ENCODE measurements at regions not wholly inside any gene's neighbourhood (a gene's known extent, or its start where the extent isn't known, plus 50 kb on each side); places are given as distances from the start of the nearest gene placed in this dataset.
"Not testable (repeated sequence)": the region's sequence is repeated elsewhere in the genome, so short reads cannot be mapped to it uniquely, and the experiment has no call there.

GRCh38 chr2:185502351-185502750 lies 236.3 kb upstream of the FSIP2 start:
- no peak for DNase-seq
- Histone ChIP-seq H3K27ac (ENCODE audit: low read length) (no peak overlapping the region), H3K9me3 (ENCODE audit: control insufficient read depth, low read length) (no peaks in the 10 kb centered on the region), H3K4me3 (ENCODE audit: low read length) (no peak overlapping the region), H3K27me3 (ENCODE audit: control insufficient read depth, insufficient read depth) (no peaks in the 10 kb centered on the region), H3K4me1 (ENCODE audit: control insufficient read depth, insufficient read depth, low read length) (no peaks in the 10 kb centered on the region)
- ATAC-seq, result no peak
- whole genome bisulfite sequencing, result 21% methylated on average over 1 of the region's 1 CpG
- intact Hi-C loops (cut with DNase I), result no loop called here

- intact Hi-C loops (cut with DNase I), result no loop called here
- ATAC-seq, result no peak
- Histone ChIP-seq H3K4me3 (ENCODE audit: low read length) (no peak overlapping the region), H3K27me3 (ENCODE audit: control insufficient read depth, insufficient read depth) (no peaks in the 10 kb centered on the region), H3K4me1 (ENCODE audit: control insufficient read depth, insufficient read depth, low read length) (no peaks in the 10 kb centered on the region), H3K27ac (ENCODE audit: low read length) (no peak overlapping the region), H3K9me3 (ENCODE audit: control insufficient read depth, low read length) (no peaks in the 10 kb centered on the region)
- DNase-seq, result no peak
- 61% methylated on average over 4 of the region's 4 CpGs for whole genome bisulfite sequencing
Measured at GRCh38 chr2:185507719-185508118, 230.9 kb upstream of the FSIP2 start.

GRCh38 chr2:185510060-185510459 lies 228.5 kb upstream of the FSIP2 start:
- Histone ChIP-seq H3K9me3 (ENCODE audit: control insufficient read depth, low read length) (no peaks in the 10 kb centered on the region), H3K27ac (ENCODE audit: low read length) (no peak overlapping the region), H3K4me1 (ENCODE audit: control insufficient read depth, insufficient read depth, low read length) (no peaks in the 10 kb centered on the region), H3K27me3 (ENCODE audit: control insufficient read depth, insufficient read depth) (no peaks in the 10 kb centered on the region), H3K4me3 (ENCODE audit: low read length) (no peak overlapping the region)
- DNase-seq (no peak), ATAC-seq (no peak)
- intact Hi-C loops (cut with DNase I), result no loop called here
- 88% methylated on average over 3 of the region's 3 CpGs for WGBS

- ATAC-seq (no peak), DNase-seq (no peak)
- Histone ChIP-seq H3K27me3 (ENCODE audit: control insufficient read depth, insufficient read depth) (no peaks in the 10 kb centered on the region), H3K4me1 (ENCODE audit: control insufficient read depth, insufficient read depth, low read length) (no peaks in the 10 kb centered on the region), H3K27ac (ENCODE audit: low read length) (no peak overlapping the region), H3K4me3 (ENCODE audit: low read length) (no peak overlapping the region), H3K9me3 (ENCODE audit: control insufficient read depth, low read length) (no peaks in the 10 kb centered on the region)
- WGBS, result 98% methylated on average over 2 of the region's 2 CpGs
- intact Hi-C loops (cut with DNase I), result no loop called here
Measured at GRCh38 chr2:185511925-185512324, 226.7 kb upstream of the FSIP2 start.

GRCh38 chr2:185522472-185522871 lies 216.1 kb upstream of the FSIP2 start:
- DNase-seq (no peak), ATAC-seq (no peak)
- H3K4me1 ChIP-seq (ENCODE audit: control insufficient read depth, insufficient read depth, low read length), result no peaks in the 10 kb centered on the region
- H3K27ac ChIP-seq (ENCODE audit: low read length), result no peak overlapping the region
- intact Hi-C loops (cut with DNase I), result no loop called here
- no peaks in the 10 kb centered on the region for H3K27me3 ChIP-seq (ENCODE audit: control insufficient read depth, insufficient read depth)
- H3K9me3 ChIP-seq (ENCODE audit: control insufficient read depth, low read length), result no peaks in the 10 kb centered on the region
- no peak overlapping the region for H3K4me3 ChIP-seq (ENCODE audit: low read length)
- WGBS, result 75% methylated on average over 6 of the region's 6 CpGs

GRCh38 chr2:185524242-185524641 lies 214.4 kb upstream of the FSIP2 start:
- DNase-seq; H3K27me3 ChIP-seq (ENCODE audit: control insufficient read depth, insufficient read depth); H3K27ac ChIP-seq (ENCODE audit: low read length); ATAC-seq; intact Hi-C loops (cut with DNase I); H3K4me3 ChIP-seq (ENCODE audit: low read length); H3K9me3 ChIP-seq (ENCODE audit: control insufficient read depth, low read length); H3K4me1 ChIP-seq (ENCODE audit: control insufficient read depth, insufficient read depth, low read length): not testable (repeated sequence)
- 66% methylated on average over 2 of the region's 2 CpGs for WGBS

GRCh38 chr2:185526161-185526560 lies 212.4 kb upstream of the FSIP2 start:
- no peak for DNase-seq
- ATAC-seq, result no peak
- no peaks in the 10 kb centered on the region for H3K4me1 ChIP-seq (ENCODE audit: control insufficient read depth, insufficient read depth, low read length)
- H3K27ac ChIP-seq (ENCODE audit: low read length), result no peak overlapping the region
- 88% methylated on average over 1 of the region's 1 CpG for WGBS
- intact Hi-C loops (cut with DNase I), result no loop called here
- no peaks in the 10 kb centered on the region for H3K9me3 ChIP-seq (ENCODE audit: control insufficient read depth, low read length)
- no peaks in the 10 kb centered on the region for H3K27me3 ChIP-seq (ENCODE audit: control insufficient read depth, insufficient read depth)
- H3K4me3 ChIP-seq (ENCODE audit: low read length), result no peak overlapping the region

GRCh38 chr2:185531721-185532120 lies 206.9 kb upstream of the FSIP2 start:
- no peak overlapping the region for H3K4me3 ChIP-seq (ENCODE audit: low read length)
- H3K9me3 ChIP-seq (ENCODE audit: control insufficient read depth, low read length), result no peaks in the 10 kb centered on the region
- no peak for ATAC-seq
- no peaks in the 10 kb centered on the region for H3K27me3 ChIP-seq (ENCODE audit: control insufficient read depth, insufficient read depth)
- 65% methylated on average over 2 of the region's 2 CpGs for WGBS
- no peak overlapping the region for H3K27ac ChIP-seq (ENCODE audit: low read length)
- H3K4me1 ChIP-seq (ENCODE audit: control insufficient read depth, insufficient read depth, low read length), result no peaks in the 10 kb centered on the region
- intact Hi-C loops (cut with DNase I), result no loop called here
- DNase-seq, result no peak

- no peak overlapping the region for H3K27ac ChIP-seq (ENCODE audit: low read length)
- intact Hi-C loops (cut with DNase I), result no loop called here
- H3K4me1 ChIP-seq (ENCODE audit: control insufficient read depth, insufficient read depth, low read length), result no peaks in the 10 kb centered on the region
- no peaks in the 10 kb centered on the region for H3K9me3 ChIP-seq (ENCODE audit: control insufficient read depth, low read length)
- no peaks in the 10 kb centered on the region for H3K27me3 ChIP-seq (ENCODE audit: control insufficient read depth, insufficient read depth)
- no peak overlapping the region for H3K4me3 ChIP-seq (ENCODE audit: low read length)
- no peak for ATAC-seq
- 76% methylated on average over 2 of the region's 2 CpGs for WGBS
- no peak for DNase-seq
Measured at GRCh38 chr2:185537689-185538088, 200.9 kb upstream of the FSIP2 start.

GRCh38 chr2:185567196-185567595 lies 171.4 kb upstream of the FSIP2 start:
- intact Hi-C loops (cut with DNase I), result no loop called here
- no peak for ATAC-seq
- Histone ChIP-seq H3K4me1 (ENCODE audit: control insufficient read depth, insufficient read depth, low read length) (no peaks in the 10 kb centered on the region), H3K27me3 (ENCODE audit: control insufficient read depth, insufficient read depth) (no peaks in the 10 kb centered on the region), H3K9me3 (ENCODE audit: control insufficient read depth, low read length) (no peaks in the 10 kb centered on the region), H3K4me3 (ENCODE audit: low read length) (no peak overlapping the region), H3K27ac (ENCODE audit: low read length) (no peak overlapping the region)
- WGBS, result 80% methylated on average over 2 of the region's 2 CpGs
- DNase-seq, result no peak

- intact Hi-C loops (cut with DNase I), result no loop called here
- no peak for DNase-seq
- no peaks in the 10 kb centered on the region for H3K4me1 ChIP-seq (ENCODE audit: control insufficient read depth, insufficient read depth, low read length)
- H3K27me3 ChIP-seq (ENCODE audit: control insufficient read depth, insufficient read depth), result no peaks in the 10 kb centered on the region
- no peak for ATAC-seq
- WGBS, result 85% methylated on average over 8 of the region's 8 CpGs
- H3K27ac ChIP-seq (ENCODE audit: low read length), result no peak overlapping the region
- no peak overlapping the region for H3K4me3 ChIP-seq (ENCODE audit: low read length)
- no peaks in the 10 kb centered on the region for H3K9me3 ChIP-seq (ENCODE audit: control insufficient read depth, low read length)
Measured at GRCh38 chr2:185567940-185568339, 170.7 kb upstream of the FSIP2 start.

GRCh38 chr2:185578322-185578721 lies 160.3 kb upstream of the FSIP2 start:
- Histone ChIP-seq H3K4me3 (ENCODE audit: low read length) (no peak overlapping the region), H3K9me3 (ENCODE audit: control insufficient read depth, low read length) (no peaks in the 10 kb centered on the region), H3K27ac (ENCODE audit: low read length) (no peak overlapping the region), H3K4me1 (ENCODE audit: control insufficient read depth, insufficient read depth, low read length) (no peaks in the 10 kb centered on the region), H3K27me3 (ENCODE audit: control insufficient read depth, insufficient read depth) (no peaks in the 10 kb centered on the region)
- WGBS, result 80% methylated on average over 3 of the region's 3 CpGs
- ATAC-seq (no peak), DNase-seq (no peak)
- intact Hi-C loops (cut with DNase I), result no loop called here

All from right cardiac atrium (tissue), 5 donors.